Trophoblast cell (in vitro differentiated cells and primary cell): ENCODE measurements at regions not wholly inside any gene's neighbourhood (a gene's known extent, or its start where the extent isn't known, plus 50 kb on each side); places are given as distances from the start of the nearest gene placed in this dataset.

Experiments used
- DNase-seq, 2 donors: peaks; one replicate each; pipeline ENCODE4 v3.0.0-alpha.2; 2016
- H2AFZ ChIP-seq: 2 replicates; pipeline ENCODE4 v1.6.1; 2013; ENCODE audit warnings: low read length, moderate library complexity, mild to moderate bottlenecking; ENCODE audit not compliant: insufficient read depth, poor library complexity
- H2AK5ac ChIP-seq: 2 replicates; pipeline ENCODE4 v1.6.1; 2013; ENCODE audit warnings: mild to moderate bottlenecking, low read length
- H2BK120ac ChIP-seq: 2 replicates; pipeline ENCODE4 v1.6.1; 2013; ENCODE audit warnings: low read length, mild to moderate bottlenecking, moderate library complexity; ENCODE audit not compliant: insufficient read depth, poor library complexity
- H2BK12ac ChIP-seq: 2 replicates; pipeline ENCODE4 v1.6.1; 2013; ENCODE audit warnings: mild to moderate bottlenecking, low read length, moderate library complexity
- H2BK5ac ChIP-seq: 2 replicates; pipeline ENCODE4 v1.6.1; 2013; ENCODE audit warnings: low read length, low read depth, moderate library complexity, mild to moderate bottlenecking; ENCODE audit not compliant: poor library complexity
- H3K14ac ChIP-seq: 2 replicates; pipeline ENCODE4 v1.6.1; 2013; ENCODE audit warnings: mild to moderate bottlenecking, low read length
- H3K18ac ChIP-seq: 2 replicates; pipeline ENCODE4 v1.6.1; 2013; ENCODE audit warnings: mild to moderate bottlenecking, low read length
- H3K23ac ChIP-seq: 2 replicates; pipeline ENCODE4 v1.6.1; 2013; ENCODE audit warnings: low read length
- H3K27ac ChIP-seq: 2 replicates; pipeline ENCODE4 v1.5.1; 2013; ENCODE audit warnings: low read depth, mild to moderate bottlenecking, inconsistent platforms, low read length, moderate library complexity
- H3K27me3 ChIP-seq: 2 replicates; pipeline ENCODE4 v1.6.1; 2013; ENCODE audit warnings: inconsistent platforms, mild to moderate bottlenecking, low read length, moderate library complexity; ENCODE audit not compliant: insufficient read depth
- H3K36me3 ChIP-seq, 2 experiments: 1 replicate in 1 of 2; 2 replicates in 1 of 2; pipeline ENCODE4 v1.6.1; 2013; ENCODE audit warnings: low read length in 2 of 2, mild to moderate bottlenecking in 2 of 2, moderate library complexity in 1 of 2; ENCODE audit not compliant: insufficient read depth in 2 of 2, control insufficient read depth in 1 of 2
- H3K4ac ChIP-seq: 2 replicates; pipeline ENCODE4 v1.6.1; 2013; ENCODE audit warnings: low read depth, mild to moderate bottlenecking, low read length, moderate library complexity
- H3K4me1 ChIP-seq, 2 experiments: 1 replicate in 1 of 2; 2 replicates in 1 of 2; pipeline ENCODE4 v1.6.1; 2013; ENCODE audit warnings: low read length in 2 of 2, mild to moderate bottlenecking in 2 of 2, moderate library complexity in 1 of 2; ENCODE audit not compliant: insufficient read depth in 2 of 2, control insufficient read depth in 1 of 2
- H3K4me2 ChIP-seq: 2 replicates; pipeline ENCODE4 v1.6.1; 2013; ENCODE audit warnings: inconsistent platforms, mild to moderate bottlenecking, low read length, moderate library complexity
- H3K4me3 ChIP-seq: 2 replicates; pipeline ENCODE4 v1.5.1; 2013; ENCODE audit warnings: mild to moderate bottlenecking, low read depth, low read length, inconsistent platforms
- H3K79me1 ChIP-seq: one replicate; pipeline ENCODE4 v1.6.1; 2013; ENCODE audit warnings: low read length
- H3K79me2 ChIP-seq: 2 replicates; pipeline ENCODE4 v1.6.1; 2013; ENCODE audit warnings: low read length, mild to moderate bottlenecking; ENCODE audit not compliant: control insufficient read depth, insufficient read depth, poor library complexity
- H3K9ac ChIP-seq: 2 replicates; pipeline ENCODE4 v1.6.1; 2013; ENCODE audit warnings: mild to moderate bottlenecking, low read length
- H3K9me3 ChIP-seq: 2 replicates; pipeline ENCODE4 v1.6.1; 2013; ENCODE audit warnings: low read depth, mild to moderate bottlenecking, control low read depth, inconsistent platforms, low read length; ENCODE audit not compliant: insufficient read depth
- H4K12ac ChIP-seq: 2 replicates; pipeline ENCODE4 v1.6.1; 2013; ENCODE audit warnings: low read depth, mild to moderate bottlenecking, low read length, moderate library complexity
- H4K8ac ChIP-seq: 2 replicates; pipeline ENCODE4 v1.6.1; 2013; ENCODE audit warnings: low read depth, mild to moderate bottlenecking, low read length, moderate library complexity
- H4K91ac ChIP-seq: one replicate; pipeline ENCODE4 v1.6.1; 2013; ENCODE audit warnings: low read depth, mild to moderate bottlenecking, low read length, moderate library complexity
- WGBS: extraction: QIAGEN DNeasy Blood & Tissue Kit; methylation state at CpG from one replicate; pipeline ENCODE4 v1.1.7; 2013; ENCODE audit warnings: missing lambda C conversion rate; ENCODE audit not compliant: insufficient read length, insufficient coverage; ENCODE audit errors: extremely low coverage; 5-methylcytosine and 5-hydroxymethylcytosine counted together

GRCh38 chr1:101664726-101665125, 332.0 kb downstream of the OLFM3 start:
- Histone ChIP-seq H3K79me1 (no peaks in the 10 kb centered on the region), H3K27ac (no peak overlapping the region)

GRCh38 chr1:101667761-101668160, 329.0 kb downstream of the OLFM3 start:
- no peaks in the 10 kb centered on the region for H3K79me2 ChIP-seq
- H4K12ac ChIP-seq = no peak overlapping the region
- no peak overlapping the region for H2BK5ac ChIP-seq
- no peak overlapping the region for H2AFZ ChIP-seq
- no peak overlapping the region for H3K4ac ChIP-seq
- no peak for DNase-seq
- H2BK120ac ChIP-seq = no peak overlapping the region
- no peak overlapping the region for H3K23ac ChIP-seq
- no peak overlapping the region for H4K91ac ChIP-seq
- H3K4me2 ChIP-seq = no peak overlapping the region
- no peak overlapping the region for H3K27ac ChIP-seq
- H3K4me3 ChIP-seq = no peak overlapping the region
- H3K79me1 ChIP-seq = no peaks in the 10 kb centered on the region
- H3K9me3 ChIP-seq = peaks cover 3% of the 10 kb centered on the region
- H3K9ac ChIP-seq = no peak overlapping the region
- no peak overlapping the region for H2AK5ac ChIP-seq
- no peaks in the 10 kb centered on the region for H3K36me3 ChIP-seq
- no peak overlapping the region for H4K8ac ChIP-seq
- H3K18ac ChIP-seq = no peak overlapping the region
- no peaks in the 10 kb centered on the region for H3K4me1 ChIP-seq
- H3K27me3 ChIP-seq = no peaks in the 10 kb centered on the region
- H3K14ac ChIP-seq = no peak overlapping the region
- no peak overlapping the region for H2BK12ac ChIP-seq
- WGBS = no CpG with 5 or more reads among the region's 2 CpGs

More at GRCh38 chr1:101664726-101665125, 332.0 kb downstream of the OLFM3 start:
- DNase-seq = no peak
- H3K14ac ChIP-seq = no peak overlapping the region
- H4K8ac ChIP-seq = no peak overlapping the region
- H3K9ac ChIP-seq = no peak overlapping the region
- no peak overlapping the region for H2BK5ac ChIP-seq
- no peak overlapping the region for H2AFZ ChIP-seq
- no peaks in the 10 kb centered on the region for H3K27me3 ChIP-seq
- no peaks in the 10 kb centered on the region for H3K4me1 ChIP-seq
- no peak overlapping the region for H3K18ac ChIP-seq
- no peaks in the 10 kb centered on the region for H3K79me2 ChIP-seq
- H2BK12ac ChIP-seq = no peak overlapping the region
- no peak overlapping the region for H3K4me2 ChIP-seq
- no peak overlapping the region for H2AK5ac ChIP-seq
- no peak overlapping the region for H3K4ac ChIP-seq
- peaks cover 5% of the 10 kb centered on the region for H3K9me3 ChIP-seq
- H3K23ac ChIP-seq = no peak overlapping the region
- H3K36me3 ChIP-seq = no peaks in the 10 kb centered on the region
- no peak overlapping the region for H2BK120ac ChIP-seq
- no peak overlapping the region for H3K4me3 ChIP-seq
- WGBS = no CpG with 5 or more reads among the region's 3 CpGs
- no peak overlapping the region for H4K12ac ChIP-seq
- no peak overlapping the region for H4K91ac ChIP-seq

GRCh38 chr1:101683136-101683535, 313.6 kb downstream of the OLFM3 start:
- no peak overlapping the region for H3K14ac ChIP-seq

GRCh38 chr1:101683561-101683960, 313.2 kb downstream of the OLFM3 start:
- Histone ChIP-seq H3K4me3 (no peak overlapping the region), H3K9me3 (no peaks in the 10 kb centered on the region), H3K23ac (no peak overlapping the region), H3K27ac (no peak overlapping the region), H3K79me1 (no peaks in the 10 kb centered on the region), H2BK5ac (no peak overlapping the region), H3K4me1 (no peaks in the 10 kb centered on the region), H4K8ac (no peak overlapping the region), H3K4me2 (no peak overlapping the region), H2BK12ac (no peak overlapping the region), H3K9ac (no peak overlapping the region), H3K14ac (no peak overlapping the region), H2BK120ac (no peak overlapping the region), H3K79me2 (no peaks in the 10 kb centered on the region), H2AK5ac (no peak overlapping the region), H3K4ac (no peak overlapping the region), H3K27me3 (no peaks in the 10 kb centered on the region), H3K18ac (no peak overlapping the region), H2AFZ (no peak overlapping the region), H4K12ac (no peak overlapping the region), H3K36me3 (no peaks in the 10 kb centered on the region), H4K91ac (no peak overlapping the region)
- no CpG with 5 or more reads among the region's 3 CpGs for WGBS
- DNase-seq = no peak

More at GRCh38 chr1:101683136-101683535, 313.6 kb downstream of the OLFM3 start:
- Histone ChIP-seq H3K79me1 (no peaks in the 10 kb centered on the region), H2AK5ac (no peak overlapping the region), H3K4me1 (no peaks in the 10 kb centered on the region), H2AFZ (no peak overlapping the region), H4K8ac (no peak overlapping the region), H3K27ac (no peak overlapping the region), H3K18ac (no peak overlapping the region), H3K4me3 (no peak overlapping the region), H3K9ac (no peak overlapping the region), H3K9me3 (no peaks in the 10 kb centered on the region), H3K4me2 (no peak overlapping the region), H3K36me3 (no peaks in the 10 kb centered on the region), H2BK5ac (no peak overlapping the region), H4K12ac (no peak overlapping the region), H2BK120ac (no peak overlapping the region), H4K91ac (no peak overlapping the region), H3K23ac (no peak overlapping the region), H3K4ac (no peak overlapping the region), H2BK12ac (no peak overlapping the region), H3K79me2 (no peaks in the 10 kb centered on the region), H3K27me3 (no peaks in the 10 kb centered on the region)
- no peak for DNase-seq
- no CpG with 5 or more reads among the region's 2 CpGs for WGBS
